ENCODE measurements at regions not wholly inside any gene's neighbourhood (a gene's known extent, or its start where the extent isn't known, plus 50 kb on each side); places are given as distances from the start of the nearest gene placed in this dataset.

- Histone ChIP-seq H3K9me3 (ENCODE audit: control insufficient read depth, low read length) (no peaks in the 10 kb centered on the region), H3K4me1 (ENCODE audit: control insufficient read depth, insufficient read depth, low read length) (peaks cover 3% of the 10 kb centered on the region), H3K4me3 (ENCODE audit: low read length) (no peak overlapping the region), H3K27me3 (ENCODE audit: control insufficient read depth, insufficient read depth) (no peaks in the 10 kb centered on the region), H3K27ac (ENCODE audit: low read length) (no peak overlapping the region)
- intact Hi-C loops (cut with DNase I): no loop called here
- no peak for DNase-seq
- ATAC-seq: peak; percentile 27 to 33
- WGBS: 52% methylated on average over 5 of the region's 5 CpGs
Observed at GRCh38 chr15:93245661-93246042, 156.6 kb upstream of the RGMA start.

GRCh38 chr15:93244696-93245660, 156.0 kb upstream of the RGMA start:
- intact Hi-C loops (cut with DNase I): no loop called here
- peaks cover 3% of the 10 kb centered on the region for H3K4me1 ChIP-seq (ENCODE audit: control insufficient read depth, insufficient read depth, low read length)
- ATAC-seq: peak; percentile 36 to 40

GRCh38 chr15:93243573-93243972, 154.6 kb upstream of the RGMA start:
- no peaks in the 10 kb centered on the region for H3K27me3 ChIP-seq (ENCODE audit: control insufficient read depth, insufficient read depth)
- DNase-seq (no peak), ATAC-seq (no peak)
- no peak overlapping the region for H3K27ac ChIP-seq (ENCODE audit: low read length)
- WGBS: 77% methylated on average over 9 of the region's 9 CpGs
- H3K4me3 ChIP-seq (ENCODE audit: low read length): no peak overlapping the region
- no peaks in the 10 kb centered on the region for H3K9me3 ChIP-seq (ENCODE audit: control insufficient read depth, low read length)
- intact Hi-C loops (cut with DNase I): no loop called here
- H3K4me1 ChIP-seq (ENCODE audit: control insufficient read depth, insufficient read depth, low read length): peaks cover 3% of the 10 kb centered on the region

More at GRCh38 chr15:93244696-93245660, 156.0 kb upstream of the RGMA start:
- no peak overlapping the region for H3K4me3 ChIP-seq (ENCODE audit: low read length)
- no peak overlapping the region for H3K27ac ChIP-seq (ENCODE audit: low read length)
- peak in 1 of 3 donors; percentile 53 for DNase-seq
- no peaks in the 10 kb centered on the region for H3K27me3 ChIP-seq (ENCODE audit: control insufficient read depth, insufficient read depth)
- 76% methylated on average over 26 of the region's 26 CpGs for WGBS
- H3K9me3 ChIP-seq (ENCODE audit: control insufficient read depth, low read length): no peaks in the 10 kb centered on the region

GRCh38 chr15:93241696-93242585, 152.9 kb upstream of the RGMA start:
- no peaks in the 10 kb centered on the region for H3K9me3 ChIP-seq (ENCODE audit: control insufficient read depth, low read length)
- peaks cover 3% of the 10 kb centered on the region for H3K4me1 ChIP-seq (ENCODE audit: control insufficient read depth, insufficient read depth, low read length)
- H3K4me3 ChIP-seq (ENCODE audit: low read length): no peak overlapping the region
- whole genome bisulfite sequencing: 79% methylated on average over 15 of the region's 15 CpGs
- intact Hi-C loops (cut with DNase I): no loop called here
- H3K27me3 ChIP-seq (ENCODE audit: control insufficient read depth, insufficient read depth): no peaks in the 10 kb centered on the region
- DNase-seq: no peak
- no peak for ATAC-seq
- no peak overlapping the region for H3K27ac ChIP-seq (ENCODE audit: low read length)

- intact Hi-C loops (cut with DNase I): no loop called here
- H3K4me1 ChIP-seq (ENCODE audit: control insufficient read depth, insufficient read depth, low read length): no peaks in the 10 kb centered on the region
- no peak overlapping the region for H3K27ac ChIP-seq (ENCODE audit: low read length)
- no peak overlapping the region for H3K4me3 ChIP-seq (ENCODE audit: low read length)
- DNase-seq: no peak
- no peaks in the 10 kb centered on the region for H3K9me3 ChIP-seq (ENCODE audit: control insufficient read depth, low read length)
- H3K27me3 ChIP-seq (ENCODE audit: control insufficient read depth, insufficient read depth): no peaks in the 10 kb centered on the region
- no peak for ATAC-seq
- 97% methylated on average over 3 of the region's 3 CpGs for WGBS
Observed at GRCh38 chr15:93239993-93240392, 151.0 kb upstream of the RGMA start.

GRCh38 chr15:93239591-93239990, 150.6 kb upstream of the RGMA start:
- Histone ChIP-seq H3K27me3 (ENCODE audit: control insufficient read depth, insufficient read depth) (no peaks in the 10 kb centered on the region), H3K9me3 (ENCODE audit: control insufficient read depth, low read length) (no peaks in the 10 kb centered on the region), H3K27ac (ENCODE audit: low read length) (no peak overlapping the region), H3K4me3 (ENCODE audit: low read length) (no peak overlapping the region), H3K4me1 (ENCODE audit: control insufficient read depth, insufficient read depth, low read length) (no peaks in the 10 kb centered on the region)
- no peak for DNase-seq
- ATAC-seq: no peak
- 93% methylated on average over 8 of the region's 8 CpGs for WGBS
- intact Hi-C loops (cut with DNase I): no loop called here

GRCh38 chr15:93238641-93239040, 149.6 kb upstream of the RGMA start:
- ATAC-seq: no peak
- Histone ChIP-seq H3K4me1 (ENCODE audit: control insufficient read depth, insufficient read depth, low read length) (no peaks in the 10 kb centered on the region), H3K27me3 (ENCODE audit: control insufficient read depth, insufficient read depth) (no peaks in the 10 kb centered on the region), H3K9me3 (ENCODE audit: control insufficient read depth, low read length) (no peaks in the 10 kb centered on the region), H3K4me3 (ENCODE audit: low read length) (no peak overlapping the region), H3K27ac (ENCODE audit: low read length) (no peak overlapping the region)
- intact Hi-C loops (cut with DNase I): no loop called here
- 78% methylated on average over 8 of the region's 8 CpGs for WGBS
- DNase-seq: no peak

- DNase-seq: peak; percentile 35 to 80 (median 74)
- Histone ChIP-seq H3K4me1 (ENCODE audit: control insufficient read depth, insufficient read depth, low read length) (no peaks in the 10 kb centered on the region), H3K4me3 (ENCODE audit: low read length) (no peak overlapping the region), H3K27me3 (ENCODE audit: control insufficient read depth, insufficient read depth) (no peaks in the 10 kb centered on the region), H3K27ac (ENCODE audit: low read length) (no peak overlapping the region), H3K9me3 (ENCODE audit: control insufficient read depth, low read length) (no peaks in the 10 kb centered on the region)
- ATAC-seq: peak; percentile 62 to 71
- intact Hi-C loops (cut with DNase I): no loop called here
- whole genome bisulfite sequencing: 67% methylated on average over 17 of the region's 17 CpGs
Observed at GRCh38 chr15:93235926-93236780, 147.1 kb upstream of the RGMA start.

- intact Hi-C loops (cut with DNase I): no loop called here
- DNase-seq (no peak), ATAC-seq (no peak)
- Histone ChIP-seq H3K9me3 (ENCODE audit: control insufficient read depth, low read length) (no peaks in the 10 kb centered on the region), H3K27me3 (ENCODE audit: control insufficient read depth, insufficient read depth) (no peaks in the 10 kb centered on the region), H3K27ac (ENCODE audit: low read length) (no peak overlapping the region), H3K4me3 (ENCODE audit: low read length) (no peak overlapping the region), H3K4me1 (ENCODE audit: control insufficient read depth, insufficient read depth, low read length) (no peaks in the 10 kb centered on the region)
- WGBS: 66% methylated on average over 5 of the region's 5 CpGs
Observed at GRCh38 chr15:93235269-93235668, 146.3 kb upstream of the RGMA start.

- Histone ChIP-seq H3K27me3 (ENCODE audit: control insufficient read depth, insufficient read depth) (no peaks in the 10 kb centered on the region), H3K27ac (ENCODE audit: low read length) (no peak overlapping the region), H3K4me3 (ENCODE audit: low read length) (no peak overlapping the region), H3K4me1 (ENCODE audit: control insufficient read depth, insufficient read depth, low read length) (no peaks in the 10 kb centered on the region), H3K9me3 (ENCODE audit: control insufficient read depth, low read length) (no peaks in the 10 kb centered on the region)
- 94% methylated on average over 4 of the region's 4 CpGs for WGBS
- intact Hi-C loops (cut with DNase I): no loop called here
- DNase-seq: no peak
- ATAC-seq: no peak
Observed at GRCh38 chr15:93233710-93234109, 144.7 kb upstream of the RGMA start.
